ENCODE measurements at regions not wholly inside any gene's neighbourhood (a gene's known extent, or its start where the extent isn't known, plus 50 kb on each side); places are given as distances from the start of the nearest gene placed in this dataset.
A peak's percentile ranks its signal among the peaks of the same experiment; 100 is the strongest.

GRCh38 chr6:90807791-90808701 lies 221.2 kb upstream of the MAP3K7 start:
- DNase-seq (ENCODE audit: low read depth): no peak

- no peak for DNase-seq (ENCODE audit: low read depth)
Observed at GRCh38 chr6:90805619-90806155, 218.8 kb upstream of the MAP3K7 start.

- DNase-seq (ENCODE audit: low read depth): no peak
Observed at GRCh38 chr6:90803956-90804355, 217.1 kb upstream of the MAP3K7 start.

- no peak for DNase-seq (ENCODE audit: low read depth)
Observed at GRCh38 chr6:90795078-90795477, 208.2 kb upstream of the MAP3K7 start.

GRCh38 chr6:90793771-90794170 lies 206.9 kb upstream of the MAP3K7 start:
- no peak for DNase-seq (ENCODE audit: low read depth)

- peak; percentile 2 for DNase-seq (ENCODE audit: low read depth)
Observed at GRCh38 chr6:90790696-90791095, 203.8 kb upstream of the MAP3K7 start.

- no peak for DNase-seq (ENCODE audit: low read depth)
Observed at GRCh38 chr6:90790058-90790457, 203.2 kb upstream of the MAP3K7 start.

- no peak for DNase-seq (ENCODE audit: low read depth)
Observed at GRCh38 chr6:90788781-90789180, 201.9 kb upstream of the MAP3K7 start.

GRCh38 chr6:90787446-90787845 lies 200.6 kb upstream of the MAP3K7 start:
- no peak for DNase-seq (ENCODE audit: low read depth)

GRCh38 chr6:90780778-90781177 lies 193.9 kb upstream of the MAP3K7 start:
- DNase-seq (ENCODE audit: low read depth): no peak

- DNase-seq (ENCODE audit: low read depth): no peak
Observed at GRCh38 chr6:90780141-90780540, 193.3 kb upstream of the MAP3K7 start.

GRCh38 chr6:90778417-90779203 lies 191.7 kb upstream of the MAP3K7 start:
- DNase-seq (ENCODE audit: low read depth): no peak

GRCh38 chr6:90770778-90771177 lies 183.9 kb upstream of the MAP3K7 start:
- DNase-seq (ENCODE audit: low read depth): no peak

- DNase-seq (ENCODE audit: low read depth): no peak
Observed at GRCh38 chr6:90765895-90766294, 179.0 kb upstream of the MAP3K7 start.

GRCh38 chr6:90765491-90765890 lies 178.6 kb upstream of the MAP3K7 start:
- DNase-seq (ENCODE audit: low read depth): no peak

- no peak for DNase-seq (ENCODE audit: low read depth)
Observed at GRCh38 chr6:90764001-90764400, 177.1 kb upstream of the MAP3K7 start.

- no peak for DNase-seq (ENCODE audit: low read depth)
Observed at GRCh38 chr6:90759664-90760063, 172.8 kb upstream of the MAP3K7 start.

- no peak for DNase-seq (ENCODE audit: low read depth)
Observed at GRCh38 chr6:90758741-90759140, 171.9 kb upstream of the MAP3K7 start.

- DNase-seq (ENCODE audit: low read depth): no peak
Observed at GRCh38 chr6:90753820-90754643, 167.2 kb upstream of the MAP3K7 start.

GRCh38 chr6:90739802-90740201 lies 152.9 kb upstream of the MAP3K7 start:
- DNase-seq (ENCODE audit: low read depth): no peak

GRCh38 chr6:90739339-90739738 lies 152.5 kb upstream of the MAP3K7 start:
- no peak for DNase-seq (ENCODE audit: low read depth)

GRCh38 chr6:90730151-90730673 lies 143.3 kb upstream of the MAP3K7 start:
- no peak for DNase-seq (ENCODE audit: low read depth)

Measured in RPMI7951 (cell line).